ENCODE measurements at regions not wholly inside any gene's neighbourhood (a gene's known extent, or its start where the extent isn't known, plus 50 kb on each side); places are given as distances from the start of the nearest gene placed in this dataset.

DNA sequence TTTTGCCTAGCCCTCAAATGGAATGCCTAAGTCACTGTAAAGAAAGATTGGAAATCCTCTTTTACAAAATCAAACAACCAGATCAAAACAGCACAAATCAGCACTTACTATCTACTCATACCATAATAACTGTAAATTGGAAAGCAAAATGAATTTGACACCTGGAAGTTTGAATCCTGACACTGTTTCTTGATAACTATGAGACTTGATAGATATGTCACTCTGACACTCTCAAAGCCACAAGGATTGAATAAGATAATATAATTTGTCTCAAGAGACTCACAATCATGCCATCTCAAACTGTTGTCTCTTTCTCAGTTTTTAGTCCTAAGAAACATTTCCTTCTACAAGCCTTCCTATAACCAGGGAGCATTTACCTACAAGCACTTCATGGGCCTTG, 302.6 kb upstream of the DIAPH2 start:
- no peaks in the 10 kb centered on the region for H4K20me1 ChIP-seq (replicated peaks in 1 of 2; ENCODE audit: control insufficient read depth in 1 of 2, insufficient read depth in 2 of 2, low read length in 2 of 2)
- no peak overlapping the region for H2BK20ac ChIP-seq (ENCODE audit: low read length)
- no peak for DNase-seq (ENCODE audit: low read depth in 1 of 2, low spot score in 2 of 2)
- no peak overlapping the region for H3K18ac ChIP-seq (ENCODE audit: extremely low read depth, low read length)
- H3K23ac ChIP-seq (ENCODE audit: insufficient read length): no peak overlapping the region
- H4K5ac ChIP-seq (ENCODE audit: insufficient read length, low read depth, low read length): no peak overlapping the region
- H4K8ac ChIP-seq (ENCODE audit: extremely low read depth, insufficient read depth, low read length): no peak overlapping the region
- no peak overlapping the region for H3K4me2 ChIP-seq (ENCODE audit: insufficient read depth in 1 of 2, low read depth in 2 of 2, low read length in 2 of 2)
- H2AFZ ChIP-seq (ENCODE audit: low read length): no peak overlapping the region
- POLR2A ChIA-PET (ENCODE audit: partially characterized antibody): no interaction called here
- H3K79me1 ChIP-seq (ENCODE audit: low read depth, low read length): no peaks in the 10 kb centered on the region
- H2BK5ac ChIP-seq (ENCODE audit: low read depth, low read length): no peak overlapping the region
- H3K9ac ChIP-seq (replicated peaks in 1 of 4; ENCODE audit: extremely low read depth in 1 of 4, low read depth in 3 of 4, low read length in 3 of 4): no peak overlapping the region
- no peak overlapping the region for H2BK120ac ChIP-seq (replicated peaks; ENCODE audit: low read depth, low read length)
- H3K4me1 ChIP-seq (replicated peaks in 1 of 4; ENCODE audit: control insufficient read depth in 3 of 4, insufficient read depth in 4 of 4, low read length in 3 of 4): no peaks in the 10 kb centered on the region
- no peak overlapping the region for H2BK15ac ChIP-seq (ENCODE audit: low read length)
- no peak overlapping the region for H3K4me3 ChIP-seq (ENCODE audit: extremely low read depth in 1 of 4, insufficient read depth in 2 of 4, low read depth in 3 of 4, low read length in 4 of 4)
- no peak overlapping the region for H3K4ac ChIP-seq (replicated peaks; ENCODE audit: insufficient read length, low read depth, low read length)
- CTCF ChIA-PET (ENCODE audit: partially characterized antibody): interaction anchor here (0.6 to 0.7 kb wide), 2 partner anchors 8 to 17 kb away, joined by 3 read pairs; no protein-coding TSS in a partner anchor
- H4K91ac ChIP-seq (replicated peaks; ENCODE audit: insufficient read length, low read length): no peak overlapping the region
- H3K56ac ChIP-seq (replicated peaks; ENCODE audit: insufficient read length, low read depth, low read length): no peak overlapping the region
- no peaks in the 10 kb centered on the region for H3K27me3 ChIP-seq (replicated peaks in 1 of 4; ENCODE audit: control insufficient read depth in 3 of 4, extremely low read depth in 1 of 4, insufficient read depth in 3 of 4, low read length in 3 of 4)
- no peak for FAIRE-seq
- no peaks in the 10 kb centered on the region for H3K9me3 ChIP-seq (ENCODE audit: insufficient read depth in 2 of 2, low read depth in 1 of 2, low read length in 1 of 2)
- H3K14ac ChIP-seq (ENCODE audit: insufficient read length): no peak overlapping the region
- no peaks in the 10 kb centered on the region for H3K23me2 ChIP-seq (ENCODE audit: low read depth, low read length)
- no peak overlapping the region for H2AK5ac ChIP-seq (ENCODE audit: low read depth, low read length)
- no peak for TF ChIP-seq EP300 (IDR thresholded peaks at IDR 0.05; ENCODE audit: borderline replicate concordance in 1 of 2, low read depth in 2 of 2, low read length in 2 of 2)
- TF ChIP-seq JUND (IDR thresholded peaks at IDR 0.05; ENCODE audit: low read length): no peak
- TF ChIP-seq JUN (IDR thresholded peaks at IDR 0.05; ENCODE audit: low read depth, low read length): no peak
- no peaks in the 10 kb centered on the region for H3K36me3 ChIP-seq (ENCODE audit: control insufficient read depth in 2 of 4, insufficient read depth in 4 of 4, low read length in 3 of 4)
- no peak overlapping the region for H3K27ac ChIP-seq (ENCODE audit: low read depth, low read length)
- no peak overlapping the region for H2BK12ac ChIP-seq (ENCODE audit: low read depth, low read length)
- H3K79me2 ChIP-seq (ENCODE audit: control insufficient read depth in 1 of 2, insufficient read depth in 2 of 2, low read length in 2 of 2): no peaks in the 10 kb centered on the region
